NB4 (cell line): ENCODE measurements at regions not wholly inside any gene's neighbourhood (a gene's known extent, or its start where the extent isn't known, plus 50 kb on each side); places are given as distances from the start of the nearest gene placed in this dataset.
"Not testable (repeated sequence)": the region's sequence is repeated elsewhere in the genome, so short reads cannot be mapped to it uniquely, and the experiment has no call there.

Experiments used
- DNase-seq: peaks from one replicate; pipeline ENCODE4 v3.0.0; 2010; ENCODE audit warnings: low read depth
- H3K4me3 ChIP-seq: one replicate; pipeline ENCODE4 v1.5.1; 2011; ENCODE audit warnings: mild to moderate bottlenecking, low read depth, low read length, moderate library complexity
- CTCF ChIP-seq: IDR thresholded peaks from one replicate; pipeline ENCODE4 v1.5.1; 2012; ENCODE audit warnings: low read depth, low read length
- MAX ChIP-seq: IDR thresholded peaks from 2 replicates; pipeline ENCODE4 v1.6.1; 2011; ENCODE audit warnings: low read depth, low read length
- MYC ChIP-seq: IDR thresholded peaks from 2 replicates; pipeline ENCODE4 v1.6.1; 2011; ENCODE audit warnings: low read depth, low read length
- POLR2A ChIP-seq: IDR thresholded peaks from 2 replicates; pipeline ENCODE4 v1.6.1; 2011; ENCODE audit warnings: mild to moderate bottlenecking; ENCODE audit not compliant: insufficient read length; ENCODE audit errors: extremely low read depth

- TF ChIP-seq POLR2A (no peak), CTCF (no peak), MYC (no peak), MAX (no peak)
- no peak for DNase-seq
- H3K4me3 ChIP-seq = no peak overlapping the region
Measured at GRCh38 chr10:109317746-109318366, 605.5 kb downstream of the XPNPEP1 start.

GRCh38 chr10:109314016-109314415, 609.3 kb downstream of the XPNPEP1 start:
- H3K4me3 ChIP-seq, DNase-seq: not testable (repeated sequence)

GRCh38 chr10:109312555-109312954, 610.8 kb downstream of the XPNPEP1 start:
- DNase-seq, H3K4me3 ChIP-seq: not testable (repeated sequence)

- TF ChIP-seq MAX (no peak), POLR2A (no peak), MYC (no peak), CTCF (no peak)
- DNase-seq = no peak
- no peak overlapping the region for H3K4me3 ChIP-seq
Measured at GRCh38 chr10:109308971-109309370, 614.3 kb downstream of the XPNPEP1 start.

GRCh38 chr10:109307102-109307501, 616.2 kb downstream of the XPNPEP1 start:
- not testable (repeated sequence) for DNase-seq, H3K4me3 ChIP-seq

GRCh38 chr10:109306698-109307097, 616.6 kb downstream of the XPNPEP1 start:
- TF ChIP-seq CTCF = no peak
- H3K4me3 ChIP-seq = no peak overlapping the region
- DNase-seq = no peak

- DNase-seq = no peak
- no peak overlapping the region for H3K4me3 ChIP-seq
- TF ChIP-seq CTCF = no peak
- no peak for TF ChIP-seq MAX
- TF ChIP-seq POLR2A = no peak
- no peak for TF ChIP-seq MYC
Measured at GRCh38 chr10:109287858-109288257, 635.5 kb downstream of the XPNPEP1 start.

- H3K4me3 ChIP-seq = no peak overlapping the region
- no peak for TF ChIP-seq MYC
- no peak for TF ChIP-seq MAX
- TF ChIP-seq CTCF = no peak
- TF ChIP-seq POLR2A = no peak
- DNase-seq = no peak
Measured at GRCh38 chr10:109282510-109282909, 640.8 kb downstream of the XPNPEP1 start.
